Midbrain (tissue), 1 donor: ENCODE measurements at regions not wholly inside any gene's neighbourhood (a gene's known extent, or its start where the extent isn't known, plus 50 kb on each side); places are given as distances from the start of the nearest gene placed in this dataset.

Experiments used
- DNase-seq: peaks from one replicate; lab custom pipeline; 2025; lab: John Stamatoyannopoulos, UW

GRCh38 chr5:8322484-8322883 is 453.5 kb downstream of the MTRR start:
- DNase-seq: no peak

DNA sequence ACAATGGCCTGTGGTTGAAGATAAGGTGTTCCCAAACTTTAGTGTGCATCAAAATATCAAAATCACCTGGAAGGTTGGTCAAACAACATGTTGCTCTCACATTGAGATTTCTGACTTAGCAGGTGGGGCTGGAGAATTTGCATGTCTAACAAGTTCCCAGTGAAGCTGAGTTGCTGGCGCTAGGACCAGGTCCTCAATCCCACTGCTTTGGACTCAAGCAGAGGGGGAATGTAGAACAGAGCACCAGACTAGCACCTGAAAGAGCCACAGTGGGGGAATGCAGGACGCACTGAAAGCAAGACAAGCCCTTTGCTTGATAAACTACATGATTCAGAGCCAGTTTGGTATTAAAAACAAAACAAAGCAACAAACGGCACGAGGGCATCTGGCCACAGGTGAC is 458.1 kb downstream of the MTRR start:
- DNase-seq: no peak

GRCh38 chr5:8329773-8330172 is 460.8 kb downstream of the MTRR start:
- no peak for DNase-seq

- DNase-seq: no peak
Measured at GRCh38 chr5:8332666-8333445, 463.9 kb downstream of the MTRR start.

DNA sequence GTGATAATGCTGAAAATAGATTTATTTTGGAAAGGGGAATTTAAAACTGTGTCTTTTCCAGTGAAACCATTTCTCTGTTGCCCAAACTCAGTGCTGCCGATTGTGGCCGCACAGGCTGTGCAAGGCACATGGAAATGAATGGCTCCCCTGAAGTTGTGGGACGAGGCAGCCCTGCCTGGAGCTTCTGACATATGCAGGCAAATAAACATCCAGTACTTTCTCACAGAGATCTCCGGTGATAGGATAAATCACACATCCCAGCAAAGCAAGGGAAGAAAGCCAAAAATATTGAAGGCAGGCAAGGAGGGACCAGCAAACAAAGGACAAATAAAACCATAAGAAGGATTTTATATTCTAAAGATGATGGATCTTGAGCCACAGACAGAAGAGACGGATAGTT is 464.5 kb downstream of the MTRR start:
- no peak for DNase-seq

- DNase-seq: no peak
Measured at GRCh38 chr5:8333977-8334376, 465.0 kb downstream of the MTRR start.

DNA sequence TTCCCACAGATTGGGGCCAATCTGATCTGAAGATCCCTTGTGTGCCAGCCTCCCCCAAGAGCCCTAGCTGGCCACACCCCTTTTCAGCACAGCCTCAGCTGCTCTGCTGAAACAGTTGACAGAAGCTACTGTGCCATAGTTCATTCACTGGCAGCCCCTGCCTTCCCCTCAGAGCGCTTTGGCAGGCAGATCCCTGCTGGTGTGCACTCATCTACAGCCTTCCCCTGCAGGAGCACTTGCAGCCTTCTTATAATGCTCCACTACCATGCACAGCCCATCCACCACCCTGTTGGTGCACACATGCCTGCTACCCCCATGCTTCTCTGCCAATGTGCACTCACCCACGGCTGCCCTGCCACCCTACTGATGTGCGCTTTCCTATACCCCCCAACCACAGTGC is 471.3 kb downstream of the MTRR start:
- no peak for DNase-seq

DNA sequence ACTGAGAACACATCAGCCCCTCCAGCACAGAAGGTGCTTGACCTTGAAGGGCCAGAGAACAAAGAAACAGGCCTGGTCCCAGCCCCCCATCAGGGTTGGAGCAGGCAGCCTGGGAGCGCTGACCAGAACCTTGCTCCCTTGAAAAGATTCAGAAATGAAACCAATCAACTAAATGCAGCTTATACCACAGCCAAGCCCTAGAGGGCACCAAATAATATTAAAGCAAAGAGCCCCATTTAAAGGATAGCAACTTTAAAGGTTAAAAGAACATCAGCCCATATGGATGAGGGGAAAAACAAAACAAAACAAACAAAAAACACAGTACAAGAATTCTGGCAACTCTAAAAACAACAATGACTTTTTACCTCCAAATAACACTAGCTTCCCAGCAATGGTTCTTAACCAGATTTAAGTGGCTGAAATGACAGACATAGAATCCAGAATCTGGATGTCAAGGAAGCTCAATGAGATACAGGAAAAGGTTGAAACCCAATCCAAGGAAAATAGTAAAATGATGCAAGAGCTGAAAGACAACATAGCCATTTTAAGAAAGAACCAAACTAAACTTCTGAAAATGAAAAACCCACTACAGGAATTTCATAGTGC is 471.9 kb downstream of the MTRR start:
- DNase-seq: peak; percentile 26

DNA sequence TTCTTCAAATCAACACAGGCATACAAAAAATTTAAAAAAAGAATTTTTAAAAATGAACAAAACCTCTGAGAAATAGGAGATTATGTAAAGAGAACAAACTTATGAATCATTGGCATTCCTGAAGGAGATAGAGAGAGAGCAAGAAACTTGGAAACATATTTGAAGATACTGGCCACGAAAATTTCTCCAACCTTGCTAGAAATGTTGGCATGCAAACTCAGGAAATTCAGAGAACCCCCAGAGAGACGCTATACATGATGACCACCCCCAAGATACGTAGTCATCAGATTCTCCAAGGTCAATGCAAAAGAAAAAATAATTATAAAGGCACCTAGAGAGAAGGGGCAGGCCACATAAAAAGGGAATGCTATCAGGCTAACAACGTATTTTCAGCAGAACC is 472.5 kb downstream of the MTRR start:
- DNase-seq: no peak

GRCh38 chr5:8347984-8348383 is 479.0 kb downstream of the MTRR start:
- DNase-seq: no peak

DNA sequence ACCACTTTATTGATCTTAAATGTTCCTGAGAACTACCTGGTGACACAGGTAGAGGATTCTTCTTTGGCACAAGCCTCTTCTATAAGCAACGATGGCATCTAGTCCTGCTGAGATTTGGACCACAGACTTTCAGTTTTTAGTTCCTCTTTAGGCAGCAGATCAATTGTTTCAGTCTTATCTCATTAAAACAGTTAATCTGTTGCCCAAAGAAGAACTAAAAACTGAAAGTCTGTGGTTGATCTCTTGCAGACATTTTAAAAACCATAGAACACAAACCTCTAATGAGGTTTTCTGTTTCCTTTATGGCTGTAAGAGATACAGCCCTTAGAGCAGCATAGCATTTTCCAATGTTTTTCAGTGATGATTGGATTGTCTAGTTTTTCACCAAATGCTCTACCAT is 480.9 kb downstream of the MTRR start:
- no peak for DNase-seq

DNA sequence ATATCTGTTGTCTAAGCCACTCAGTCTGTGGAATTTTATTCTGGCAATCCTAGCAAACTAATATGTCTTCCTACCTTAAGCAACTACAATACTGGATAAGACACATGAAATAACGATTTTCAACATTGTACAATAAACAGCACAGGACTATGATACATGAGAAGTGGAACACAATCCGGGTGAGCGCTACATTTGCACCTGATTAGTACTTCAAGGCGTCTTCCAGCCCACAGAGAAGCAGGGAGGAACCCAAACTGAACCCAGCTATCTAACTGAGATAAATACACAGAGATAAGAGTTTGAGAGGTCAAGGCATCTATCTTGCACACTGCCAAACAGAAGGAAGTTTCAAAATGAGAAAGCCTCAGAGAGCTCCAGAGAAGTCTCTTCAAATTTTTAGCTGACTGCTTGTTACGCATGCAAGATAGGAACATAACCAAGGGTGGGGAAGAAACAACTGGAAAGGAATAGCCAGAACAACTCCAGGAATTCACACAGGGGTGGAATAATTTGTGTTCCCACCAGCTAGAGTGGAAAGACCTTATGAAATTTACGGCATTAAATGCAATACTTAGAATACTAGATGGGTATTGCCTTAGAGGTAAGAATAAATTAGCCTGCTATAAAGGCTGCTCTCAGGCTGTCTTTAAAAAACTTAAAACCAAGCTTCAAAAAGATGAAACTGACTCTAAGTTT is 481.8 kb downstream of the MTRR start:
- DNase-seq: no peak

GRCh38 chr5:8355981-8356380 is 487.0 kb downstream of the MTRR start:
- no peak for DNase-seq

- DNase-seq: no peak
Measured at GRCh38 chr5:8360012-8360411, 491.1 kb downstream of the MTRR start.

GRCh38 chr5:8362495-8362894 is 493.5 kb downstream of the MTRR start:
- no peak for DNase-seq

- DNase-seq: no peak
Measured at GRCh38 chr5:8363138-8363537, 494.2 kb downstream of the MTRR start.

DNA sequence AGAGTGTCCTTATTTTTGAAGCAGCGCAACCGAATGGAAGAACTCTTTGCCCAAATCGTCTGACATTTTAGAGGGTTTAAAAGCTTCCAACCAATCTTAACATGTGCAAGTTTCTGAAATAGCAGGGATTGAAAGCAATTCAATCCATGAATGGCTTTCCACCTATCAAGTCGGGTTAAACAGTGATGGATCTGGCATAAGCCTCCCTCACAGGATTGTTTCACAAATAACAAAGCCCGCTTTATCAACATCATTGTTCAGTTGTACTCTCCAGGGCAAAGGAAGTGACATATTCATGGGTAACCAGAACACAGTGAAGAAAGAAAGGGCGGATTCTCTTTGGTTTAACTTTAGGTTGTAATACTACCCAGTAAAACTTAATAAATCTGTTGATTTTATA is 497.3 kb downstream of the MTRR start:
- DNase-seq: peak; percentile 57

- no peak for DNase-seq
Measured at GRCh38 chr5:8376478-8376877, 507.5 kb downstream of the MTRR start.

GRCh38 chr5:8381972-8382371 is 513.0 kb downstream of the MTRR start:
- no peak for DNase-seq

DNA sequence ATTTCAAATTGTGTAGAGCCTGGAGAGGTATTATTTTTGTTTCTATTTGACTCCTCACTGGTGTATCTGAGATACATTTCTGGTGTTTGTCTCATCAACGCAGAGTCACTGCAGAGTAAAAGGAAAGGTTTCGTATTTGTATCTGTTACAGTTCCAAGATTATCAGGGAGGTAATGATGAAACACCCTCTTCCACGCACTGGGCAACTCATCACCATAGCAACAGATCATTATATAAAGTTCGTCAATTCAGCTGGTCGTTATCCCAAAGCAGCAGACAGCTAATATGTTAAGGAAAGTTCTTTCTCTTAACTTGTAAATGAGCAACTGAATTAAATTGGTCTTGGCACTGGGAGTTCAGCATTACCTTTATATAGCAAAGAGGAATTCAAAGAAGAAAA is 513.5 kb downstream of the MTRR start:
- no peak for DNase-seq

DNA sequence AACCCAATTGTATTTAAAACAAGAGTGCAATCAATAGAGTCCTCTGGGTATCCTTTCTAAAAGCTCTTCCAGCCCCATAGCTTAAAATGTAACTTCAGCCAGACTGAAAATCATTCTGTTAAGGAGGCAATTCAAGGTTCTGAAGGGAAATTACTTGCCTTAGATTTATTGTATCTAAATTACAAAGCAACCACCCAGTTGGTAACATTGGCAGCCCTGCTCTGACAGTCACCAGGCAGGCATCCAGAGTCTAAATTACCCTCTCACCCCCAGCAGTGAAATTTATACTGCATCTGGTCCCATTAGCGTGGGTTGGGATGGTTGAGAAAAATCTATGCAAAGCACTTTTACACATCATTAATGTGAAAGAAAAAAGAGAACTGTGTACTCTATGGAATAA is 514.7 kb downstream of the MTRR start:
- no peak for DNase-seq

- DNase-seq: no peak
Measured at GRCh38 chr5:8386719-8387288, 517.9 kb downstream of the MTRR start.

- no peak for DNase-seq
Measured at GRCh38 chr5:8391911-8392310, 523.0 kb downstream of the MTRR start.
